DMS 273 (cell line): ENCODE measurements at regions not wholly inside any gene's neighbourhood (a gene's known extent, or its start where the extent isn't known, plus 50 kb on each side); places are given as distances from the start of the nearest gene placed in this dataset.

Source experiments
- DNase-seq: peaks from one replicate; lab custom pipeline; 2025; ENCODE audit not compliant: unreplicated experiment; lab: John Stamatoyannopoulos, UW

DNA sequence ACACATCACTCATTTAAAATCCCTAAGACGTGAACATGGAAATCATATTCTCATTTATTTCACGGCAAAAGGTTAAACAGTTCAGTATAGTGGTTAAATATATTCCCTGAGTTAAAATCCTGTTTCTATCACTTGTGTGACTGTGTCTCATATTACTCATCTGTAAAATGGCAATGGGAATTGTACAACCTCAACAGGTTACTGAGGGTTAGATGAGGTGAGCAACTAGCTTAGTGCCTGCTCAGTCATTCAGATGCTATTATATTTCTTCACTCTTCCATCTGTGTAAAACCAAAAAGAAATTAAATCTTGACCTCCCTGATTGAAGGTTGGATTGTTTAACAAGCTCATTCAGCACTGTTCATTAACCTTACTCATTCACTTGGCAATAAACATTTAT is 212.4 kb upstream of the STK17B start:
- no peak for DNase-seq

DNA sequence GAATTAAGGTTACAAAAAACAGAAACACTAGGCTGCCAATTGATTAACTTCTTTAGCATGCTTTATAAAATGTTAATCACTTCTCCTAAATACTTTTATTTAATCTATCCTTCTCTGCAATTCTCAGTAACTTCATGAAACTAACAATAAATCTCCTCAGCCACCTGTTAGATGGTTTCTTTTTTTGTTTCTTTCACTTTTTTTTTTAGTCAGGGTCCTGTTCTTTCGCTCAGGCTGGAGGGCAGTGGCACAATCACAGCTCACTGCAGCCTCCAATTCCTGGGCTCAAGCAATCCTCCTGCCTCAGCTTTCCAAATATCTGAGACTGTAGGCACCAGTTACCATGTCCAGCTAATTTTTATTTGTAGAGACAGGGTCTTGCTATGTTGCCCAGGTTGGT is 213.4 kb upstream of the STK17B start:
- no peak for DNase-seq

DNA sequence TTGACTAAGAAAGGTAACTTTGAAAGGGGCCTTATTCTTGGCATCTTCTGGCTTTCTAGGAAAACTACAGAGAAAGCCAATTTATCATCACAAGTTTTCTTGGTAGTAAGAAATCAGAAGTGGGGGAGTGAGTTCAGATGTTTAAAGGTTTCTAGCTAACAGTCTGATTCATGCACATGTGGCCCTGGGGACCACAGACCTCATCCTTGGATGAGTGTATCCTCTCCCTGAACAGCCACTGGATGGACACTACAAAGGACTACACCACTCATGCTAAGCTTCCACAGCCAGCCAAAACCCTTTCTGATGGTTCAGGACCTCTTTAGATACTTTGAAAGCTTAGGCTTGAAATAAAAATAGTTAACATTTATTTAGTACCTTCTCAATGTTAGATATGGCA is 218.3 kb upstream of the STK17B start:
- DNase-seq: no peak

DNA sequence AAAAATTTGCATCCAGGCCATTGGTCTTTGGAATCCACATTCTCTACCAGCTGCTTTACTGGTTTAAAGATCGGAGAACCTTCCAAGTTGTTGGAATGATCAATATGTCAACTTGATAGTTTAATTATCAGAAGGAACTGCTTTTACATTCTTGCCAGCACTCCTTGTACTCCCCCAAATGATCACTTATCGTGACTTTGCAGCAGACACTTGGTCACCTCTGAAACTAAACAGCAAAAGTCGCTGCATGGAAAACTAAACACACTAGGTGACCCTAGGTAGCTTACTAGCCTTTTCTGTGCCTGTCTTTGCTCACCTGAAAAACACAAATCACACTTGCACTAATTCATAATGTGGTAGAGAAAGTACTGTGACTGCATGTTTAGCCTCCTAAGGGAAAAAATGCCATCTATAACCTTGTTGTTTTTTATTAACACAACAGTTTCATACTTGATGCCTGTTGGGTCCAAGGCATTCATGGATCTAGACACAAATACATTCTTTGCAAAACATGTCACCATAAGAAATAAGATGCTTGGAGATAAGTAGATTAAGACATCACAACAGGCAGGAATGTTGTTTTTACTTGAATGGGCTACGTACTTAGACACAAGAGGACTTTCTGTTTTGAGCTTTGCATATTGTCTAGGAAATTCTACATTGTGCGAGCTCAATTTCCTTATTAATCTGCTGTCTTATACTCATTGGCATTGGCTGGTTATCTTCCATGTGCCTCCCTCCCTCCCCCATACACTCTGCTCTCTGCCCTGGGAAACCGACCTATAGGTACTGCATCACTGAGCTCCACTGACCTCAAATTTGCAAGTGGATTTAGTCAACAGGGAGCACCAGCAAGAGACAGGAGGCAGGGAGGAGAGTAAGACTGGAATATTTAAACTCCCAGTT is 219.1 kb upstream of the STK17B start:
- DNase-seq: no peak

DNA sequence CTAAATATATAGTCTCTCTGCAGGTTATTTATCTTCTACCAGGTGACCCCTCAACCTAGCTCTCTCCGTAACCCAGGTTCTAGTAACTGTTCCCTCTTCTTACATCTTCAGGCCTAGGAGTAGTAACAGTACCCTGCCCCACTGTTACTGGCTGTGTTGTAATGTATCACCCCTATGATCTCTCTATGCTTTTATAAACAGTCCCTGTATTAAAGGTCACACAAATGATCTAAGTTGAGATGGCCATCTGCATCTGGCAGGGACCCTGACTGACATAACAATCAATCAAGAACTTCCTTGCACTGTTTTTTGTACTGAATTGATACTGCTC is 219.7 kb upstream of the STK17B start:
- DNase-seq: no peak

DNA sequence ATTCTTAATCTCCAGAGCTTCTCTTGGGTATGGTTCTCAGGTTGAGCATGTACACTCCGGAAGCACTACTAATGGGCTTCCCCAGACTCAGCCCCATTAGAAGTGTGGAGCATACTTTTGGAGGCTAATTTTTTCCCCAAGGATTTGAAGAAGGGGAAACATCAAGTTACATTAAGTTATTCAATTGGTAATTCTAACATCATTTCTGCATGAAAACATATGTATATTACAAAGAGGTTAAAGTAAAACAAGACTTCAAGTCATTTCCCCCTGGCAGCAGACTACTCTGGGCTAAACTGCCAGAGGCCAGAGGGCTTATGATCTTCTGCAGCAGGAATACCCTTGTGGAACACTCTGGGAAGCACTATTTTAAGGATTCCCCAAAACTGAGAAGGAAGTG is 227.7 kb upstream of the STK17B start:
- no peak for DNase-seq

DNA sequence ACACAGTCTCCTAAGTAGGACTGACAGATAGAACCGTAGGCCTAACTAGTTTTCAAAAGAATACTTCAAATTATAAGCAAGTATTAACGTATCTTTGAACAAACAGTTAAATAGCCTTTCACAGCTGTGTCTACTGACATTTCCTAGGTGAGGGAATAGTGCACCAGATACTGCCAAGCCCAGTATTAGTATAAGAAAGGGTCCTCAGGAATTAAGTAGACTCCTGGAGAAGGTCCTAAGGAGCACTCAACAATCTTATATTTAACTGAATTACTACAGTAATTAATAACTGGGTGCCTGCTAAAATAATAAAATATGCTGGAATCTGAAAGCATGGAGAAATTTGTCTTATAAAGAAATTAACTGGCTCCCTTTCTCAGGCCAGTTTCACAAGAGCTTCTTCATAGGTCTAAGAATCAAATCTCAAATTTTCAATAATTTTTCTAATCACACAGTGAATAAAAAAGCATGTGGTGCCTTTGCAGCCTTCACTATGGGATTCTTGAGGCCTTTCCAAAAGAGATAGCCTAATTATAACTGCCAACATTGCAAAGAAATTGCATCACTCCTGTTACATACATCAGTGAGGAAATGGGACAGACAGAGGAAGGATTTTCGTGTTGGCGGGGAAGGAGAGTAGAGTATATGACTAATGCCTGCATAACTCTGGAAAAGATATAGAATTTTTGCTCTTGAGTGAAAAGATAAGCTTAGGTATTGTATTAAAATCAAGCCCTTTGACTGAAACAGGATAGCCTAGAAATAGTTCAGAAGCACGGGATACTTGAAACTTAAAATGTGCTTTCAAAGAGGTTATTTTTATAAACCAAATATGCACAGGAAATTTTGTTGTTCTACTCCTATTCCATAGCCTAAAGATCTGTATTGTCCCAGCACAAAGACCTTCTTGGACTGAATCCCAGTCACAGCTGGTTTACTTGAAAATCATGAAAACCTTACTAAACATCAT is 228.6 kb upstream of the STK17B start:
- DNase-seq: peak; percentile 45

DNA sequence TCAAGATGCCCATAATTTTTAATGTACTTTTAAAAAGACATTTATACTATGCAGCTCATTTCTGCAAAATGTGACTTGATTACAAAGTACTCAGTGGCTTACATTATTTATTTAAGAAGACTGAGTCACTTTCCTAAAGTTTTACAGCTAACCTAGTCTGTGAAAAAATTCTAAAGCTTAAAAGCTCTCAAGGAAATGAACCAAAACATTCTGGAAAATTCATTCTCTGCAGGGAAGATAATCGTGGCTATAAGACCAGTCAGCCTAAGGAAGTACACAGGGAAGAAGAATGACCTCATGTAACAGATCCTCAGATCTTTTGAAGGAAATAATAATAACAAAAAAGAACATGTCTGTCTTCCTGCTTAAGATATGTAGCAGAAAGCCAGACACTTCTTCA is 232.1 kb upstream of the STK17B start:
- DNase-seq: no peak

DNA sequence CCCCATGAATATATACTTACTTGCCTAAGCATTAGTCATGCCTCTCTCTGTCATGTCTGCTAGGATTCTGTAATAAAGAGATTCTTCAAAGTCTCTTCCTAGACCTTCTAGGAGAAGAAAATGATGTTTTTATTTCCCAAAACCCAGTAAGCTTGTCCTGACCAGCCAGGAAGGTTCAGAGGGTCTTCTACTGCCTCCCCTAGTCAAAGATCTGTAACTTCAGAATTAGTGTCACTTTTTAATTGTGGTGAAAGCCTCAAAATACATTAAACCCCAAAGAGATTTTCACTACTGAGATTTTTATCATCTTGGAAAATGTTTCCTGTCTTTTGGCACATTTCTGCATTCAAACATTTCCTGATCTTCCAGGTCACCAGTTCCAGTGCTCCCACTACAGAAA is 232.9 kb upstream of the STK17B start:
- no peak for DNase-seq

DNA sequence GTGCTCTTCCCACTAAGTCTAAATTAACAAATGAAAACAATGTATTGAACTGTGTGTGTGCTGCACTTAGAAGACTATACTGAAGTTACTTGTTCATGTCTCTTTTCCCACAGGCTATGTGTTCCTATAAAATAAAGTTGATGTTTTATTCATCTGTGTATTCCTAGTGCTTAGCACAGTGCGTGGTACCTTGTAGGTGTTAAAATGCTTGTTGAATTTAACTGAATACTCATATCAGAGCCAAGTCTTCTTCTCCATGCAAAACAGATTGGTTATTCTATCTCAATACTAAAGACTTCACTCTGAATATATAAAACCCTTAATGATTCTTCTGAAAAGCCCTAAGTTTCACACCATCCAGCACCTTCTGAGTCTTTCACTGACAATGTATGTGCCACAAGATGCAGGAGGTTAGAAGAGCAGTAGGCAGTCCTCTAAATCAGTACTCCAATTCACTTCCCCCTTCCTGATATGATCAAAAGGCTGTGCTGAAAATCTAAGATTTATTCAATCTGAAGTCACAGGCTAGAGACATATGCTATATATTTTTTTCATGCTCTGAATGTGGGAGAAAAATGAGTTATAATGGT is 231.7 kb upstream of the CCDC150 start:
- DNase-seq: no peak

DNA sequence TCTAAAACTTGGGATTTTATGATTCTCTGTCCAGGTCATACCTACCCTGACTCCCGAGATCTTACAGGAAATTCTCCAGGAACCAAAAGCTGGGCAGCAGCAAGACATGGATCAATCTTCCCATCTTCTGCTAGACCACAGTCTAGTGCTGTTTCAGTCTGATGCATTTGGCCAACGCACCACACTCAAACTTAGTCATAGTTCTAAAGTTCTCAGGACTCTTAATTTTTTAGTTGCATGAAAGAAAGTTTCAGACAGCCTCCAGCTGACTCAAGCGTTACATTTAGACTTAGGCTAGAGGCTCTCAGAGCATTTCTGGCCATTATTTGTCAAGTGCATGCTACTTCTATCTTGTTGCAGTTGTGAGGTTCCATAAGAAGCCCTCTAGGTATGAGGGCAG is 230.1 kb upstream of the CCDC150 start:
- no peak for DNase-seq

DNA sequence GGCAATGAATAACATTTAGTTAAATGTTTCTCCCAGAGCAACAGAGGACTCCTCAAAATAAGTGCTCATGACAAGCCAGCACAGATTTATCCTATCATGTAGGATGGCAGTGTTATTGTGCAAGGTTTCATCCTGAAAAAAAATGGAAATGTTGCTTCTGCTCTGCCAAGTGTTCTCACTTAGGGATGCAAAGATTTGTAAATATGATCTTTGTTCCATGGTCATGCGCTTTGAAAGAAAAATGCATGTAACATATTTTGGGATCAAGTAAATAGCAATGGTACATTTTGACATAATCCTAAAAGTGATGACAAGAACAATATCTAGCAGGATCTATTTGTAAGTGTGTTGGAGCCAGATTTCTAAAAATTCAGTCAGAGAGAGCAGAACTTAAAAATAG is 229.5 kb upstream of the CCDC150 start:
- no peak for DNase-seq

DNA sequence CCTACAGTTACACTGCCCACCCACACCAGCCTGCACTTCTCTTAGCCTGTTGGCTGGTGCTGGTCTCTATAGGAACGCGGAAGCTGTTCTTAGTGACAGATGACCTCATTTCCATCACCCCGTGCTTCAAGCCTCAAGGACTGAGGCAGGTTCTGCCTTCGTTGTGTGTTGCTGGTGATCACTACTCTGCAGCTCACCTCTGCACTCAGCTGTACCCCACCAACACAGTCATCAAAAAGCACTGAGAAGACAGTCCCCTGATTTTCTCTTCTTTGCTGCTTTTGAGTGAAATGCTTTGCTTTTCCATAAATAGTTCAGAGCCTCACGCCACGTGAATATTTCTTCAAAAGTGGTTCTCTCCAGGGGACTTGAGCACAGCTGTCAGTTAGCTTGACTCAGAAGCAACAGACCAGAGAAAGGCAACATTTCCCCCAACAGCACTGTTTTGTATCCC is 225.7 kb upstream of the CCDC150 start:
- peak; percentile 37 for DNase-seq

DNA sequence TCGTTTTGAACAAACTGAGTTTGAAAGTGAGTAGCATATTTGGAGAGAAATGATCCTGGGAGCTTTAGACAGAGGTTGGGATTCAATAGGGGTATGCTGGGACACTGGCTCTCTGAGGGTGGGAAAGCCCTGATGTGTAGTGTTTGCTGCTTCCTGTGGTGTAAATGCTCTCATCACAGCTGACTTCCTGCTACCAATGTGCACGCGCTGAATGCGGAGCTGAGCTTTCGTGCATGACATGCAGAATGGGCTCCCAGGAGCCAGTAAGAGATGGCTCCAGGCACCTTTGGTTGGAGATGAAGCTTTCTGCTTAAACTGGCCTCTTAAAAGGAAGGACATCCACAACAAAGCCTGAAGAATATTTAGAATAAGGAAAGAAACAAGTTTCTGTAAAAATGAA is 224.1 kb upstream of the CCDC150 start:
- no peak for DNase-seq

DNA sequence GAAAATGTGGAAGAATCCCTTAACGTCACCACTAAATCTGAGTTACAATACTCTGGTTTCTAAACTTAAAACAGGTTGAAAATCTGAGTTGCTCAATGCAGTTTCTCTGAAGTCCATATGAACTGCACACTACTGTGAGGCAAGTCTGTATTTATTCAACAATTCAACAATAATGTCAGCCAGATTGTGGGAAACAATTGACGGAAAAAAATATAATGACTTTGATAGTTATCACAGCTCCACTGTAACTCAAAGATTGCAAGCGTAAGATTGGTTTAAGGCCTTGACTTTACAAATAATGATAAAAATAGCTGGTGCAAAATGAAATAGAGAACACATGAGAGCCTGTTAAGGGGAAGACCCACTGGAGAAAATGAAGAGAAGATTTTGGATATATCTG is 219.4 kb upstream of the CCDC150 start:
- DNase-seq: no peak

DNA sequence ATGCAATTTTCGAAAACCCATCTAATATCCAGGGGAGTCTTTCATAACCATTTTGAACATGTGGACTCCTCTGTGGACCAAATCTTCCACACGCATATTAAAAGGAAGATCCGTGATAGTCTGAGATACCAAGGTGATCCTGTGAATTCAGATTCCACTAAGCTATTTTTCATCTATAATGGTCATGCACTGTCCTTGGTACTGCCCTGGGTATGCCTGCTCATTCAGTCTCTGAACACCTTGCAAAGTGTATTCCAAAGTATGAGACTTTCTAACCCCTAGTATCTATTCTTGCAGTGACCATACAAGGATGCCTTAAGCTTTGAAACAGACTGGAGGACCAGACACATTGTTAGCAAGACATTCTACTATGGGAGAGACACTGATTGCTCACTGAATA is 217.6 kb upstream of the CCDC150 start:
- no peak for DNase-seq

DNA sequence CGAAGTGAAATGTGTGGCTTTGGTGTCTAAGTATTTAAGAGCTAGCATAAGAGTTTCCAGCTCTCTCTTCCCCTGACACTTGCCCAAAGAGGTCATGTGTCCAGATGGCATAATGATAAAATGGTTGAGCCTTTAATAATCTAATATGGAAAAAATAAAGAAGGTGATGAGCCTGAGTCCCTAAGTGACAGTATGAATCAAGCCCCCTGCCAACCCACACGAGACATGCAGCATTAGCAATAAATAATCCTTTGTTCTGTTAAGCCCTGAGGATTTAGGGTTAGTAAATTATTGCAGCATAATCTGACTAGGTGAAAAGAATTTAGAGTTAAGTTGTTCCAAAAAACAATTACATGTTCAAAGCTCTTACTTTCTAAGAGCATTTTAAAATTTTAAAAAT is 217.2 kb upstream of the CCDC150 start:
- no peak for DNase-seq

DNA sequence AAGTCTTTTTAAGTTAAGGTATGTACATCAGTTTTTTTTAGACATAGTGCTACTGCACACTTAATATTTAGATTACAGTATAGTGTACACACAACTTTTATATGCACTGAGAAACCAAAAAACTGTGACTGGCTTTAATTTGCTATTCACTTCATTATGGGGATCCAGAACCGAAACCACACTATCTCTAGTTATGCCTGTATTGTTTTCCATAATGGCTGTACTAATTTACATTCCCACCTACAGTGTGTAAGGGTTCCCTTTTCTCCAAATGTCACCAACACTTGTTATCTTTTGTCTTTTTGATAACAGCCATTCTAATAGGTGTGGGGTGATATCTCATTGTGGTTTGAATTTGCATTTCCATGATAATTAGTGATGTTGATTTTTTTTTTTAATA is 213.4 kb upstream of the CCDC150 start:
- DNase-seq: no peak

DNA sequence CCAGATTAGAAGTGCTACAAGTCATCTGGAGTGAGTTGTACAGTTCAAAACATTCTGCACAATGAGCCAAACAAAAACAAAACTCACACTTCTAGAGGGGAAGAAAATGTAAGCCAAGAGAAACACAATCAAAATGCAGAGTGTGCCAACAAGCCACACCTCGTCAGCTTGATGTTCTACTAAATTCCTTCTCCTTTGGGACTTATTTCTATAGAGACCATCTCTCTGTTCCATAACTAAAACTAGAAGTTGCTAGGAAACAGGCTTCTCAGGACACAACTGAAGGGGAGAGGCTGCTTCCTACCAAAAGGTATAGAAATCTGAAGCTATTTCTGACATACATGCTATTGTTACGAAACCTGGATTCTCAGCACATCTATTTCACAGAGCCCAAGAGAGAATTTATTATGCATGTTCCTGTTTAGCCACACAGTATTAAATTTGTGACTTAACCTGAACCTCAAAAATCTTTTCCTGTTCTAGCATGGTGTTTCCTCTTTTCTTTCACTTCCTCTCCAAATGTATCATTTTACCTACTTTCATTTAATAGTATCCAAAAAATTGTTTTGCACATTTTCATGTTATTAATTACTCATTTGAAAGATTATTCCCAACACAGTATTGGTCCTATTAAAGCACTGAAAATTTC is 211.4 kb upstream of the CCDC150 start:
- DNase-seq: no peak

DNA sequence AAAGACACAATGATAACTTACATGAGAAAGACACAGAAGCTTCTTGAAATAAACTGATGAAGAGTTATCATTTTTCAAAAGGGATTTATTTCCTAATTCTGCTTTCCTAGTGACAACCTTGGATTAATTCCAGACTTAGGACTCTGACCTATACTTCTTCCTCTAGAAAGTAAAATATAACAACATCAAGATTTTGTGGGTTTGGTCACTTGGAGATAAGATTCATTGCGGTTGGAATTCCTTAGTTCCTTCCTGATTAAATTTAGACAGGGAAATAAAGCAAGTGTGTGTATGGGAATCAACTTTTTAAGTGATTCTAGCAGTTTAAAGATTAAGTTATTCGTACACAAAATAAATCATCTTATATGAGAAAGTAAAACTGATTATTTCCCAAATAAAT is 208.4 kb upstream of the CCDC150 start:
- no peak for DNase-seq

DNA sequence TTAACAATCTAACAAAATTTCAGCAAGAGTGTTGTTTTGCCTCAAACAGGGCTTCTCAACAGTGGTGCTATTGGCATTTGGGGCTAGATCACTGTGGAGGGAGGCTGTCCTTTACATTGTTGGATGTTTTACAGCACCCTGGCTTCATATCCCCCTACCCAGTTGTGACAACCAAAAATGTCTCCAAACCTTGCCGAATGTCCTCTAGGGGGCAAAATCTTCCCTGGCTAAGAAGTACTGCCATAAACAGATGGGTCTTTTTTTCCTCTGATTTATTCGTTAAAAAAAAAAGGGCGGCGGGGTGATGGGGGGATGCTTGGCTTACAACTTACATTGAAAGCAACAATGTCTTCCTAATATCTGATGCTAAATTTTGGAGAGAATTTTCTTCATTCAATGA is 207.6 kb upstream of the CCDC150 start:
- peak; percentile 78 for DNase-seq
